Activated CD8-positive, alpha-beta T cell treated with anti-CD3 and anti-CD28 coated beads for 36 hours (primary cell): ENCODE measurements at regions not wholly inside any gene's neighbourhood (a gene's known extent, or its start where the extent isn't known, plus 50 kb on each side); places are given as distances from the start of the nearest gene placed in this dataset.

Experiments
- ATAC-seq: fragments of 200-7000 bp; cut with Tn5 transposase; one replicate; pipeline ENCODE4 v1.10.0; 2021; ENCODE audit warnings: mild to moderate bottlenecking, moderate library complexity
- CTCF ChIA-PET: fragments of 350-600 bp; sonication (Branson Sonifier 250); formaldehyde crosslinking; loops from one replicate; lab custom pipeline; 2021; ENCODE audit warnings: antibody characterized with exemption; lab: Charles Lee
- POLR2A ChIA-PET: fragments of 350-600 bp; sonication (Branson Sonifier 250); formaldehyde crosslinking; loops from one replicate; lab custom pipeline; 2021; ENCODE audit warnings: antibody characterized with exemption; lab: Charles Lee
- DNase-seq: peaks from one replicate; pipeline ENCODE4 v3.0.0-alpha.2; 2020
- H3K27ac Mint-ChIP-seq: one replicate; pipeline ENCODE4 v1.8.0; 2021; ENCODE audit warnings: mild to moderate bottlenecking, mixed read lengths
- H3K27me3 Mint-ChIP-seq: one replicate; pipeline ENCODE4 v1.8.0; 2021; ENCODE audit warnings: mixed read lengths
- H3K36me3 Mint-ChIP-seq: one replicate; pipeline ENCODE4 v1.8.0; 2021; ENCODE audit warnings: low read depth, mixed read lengths
- H3K4me1 Mint-ChIP-seq: one replicate; pipeline ENCODE4 v1.8.0; 2021; ENCODE audit warnings: low read depth, mixed read lengths
- H3K4me3 Mint-ChIP-seq: one replicate; pipeline ENCODE4 v1.8.0; 2021; ENCODE audit warnings: mild to moderate bottlenecking, moderate library complexity, mixed read lengths
- H3K9me3 Mint-ChIP-seq: one replicate; pipeline ENCODE4 v1.8.0; 2021; ENCODE audit warnings: mixed read lengths
- CTCF ChIP-seq: fragments of 200-600 bp; IDR thresholded peaks from one replicate; pipeline ENCODE4 v1.8.0; 2022; ENCODE audit warnings: antibody characterized with exemption, mild to moderate bottlenecking
- intact Hi-C: fragments of 100-400 bp; cut with micrococcal nuclease; formaldehyde crosslinking; loops from one replicate; pipeline ENCODE4 v1.10.0; 2022

- Mint-ChIP-seq H3K27me3 (no peaks in the 10 kb centered on the region), H3K4me1 (no peaks in the 10 kb centered on the region), H3K4me3 (no peak overlapping the region), H3K27ac (no peak overlapping the region), H3K36me3 (no peaks in the 10 kb centered on the region), H3K9me3 (peaks cover 10% of the 10 kb centered on the region)
- intact Hi-C loops: no loop called here
- DNase-seq (no peak), ATAC-seq (no peak)
- TF ChIP-seq CTCF: no peak
- POLR2A ChIA-PET: no interaction called here
- CTCF ChIA-PET: no interaction called here
Observed at GRCh38 chr14:83120187-83120586, 1586.5 kb upstream of the SEL1L start.

- intact Hi-C loops: no loop called here
- Mint-ChIP-seq H3K27me3 (no peaks in the 10 kb centered on the region), H3K27ac (no peak overlapping the region), H3K9me3 (peaks cover 11% of the 10 kb centered on the region), H3K36me3 (no peaks in the 10 kb centered on the region), H3K4me1 (no peaks in the 10 kb centered on the region), H3K4me3 (no peak overlapping the region)
- DNase-seq (no peak), ATAC-seq (no peak)
- POLR2A ChIA-PET: interaction anchor here (0.6 kb wide), 1 partner anchor 178 kb away, joined by 5 read pairs; no protein-coding TSS in a partner anchor
- TF ChIP-seq CTCF: no peak
- CTCF ChIA-PET: no interaction called here
Observed at GRCh38 chr14:83126076-83126475, 1592.4 kb upstream of the SEL1L start.

DNA sequence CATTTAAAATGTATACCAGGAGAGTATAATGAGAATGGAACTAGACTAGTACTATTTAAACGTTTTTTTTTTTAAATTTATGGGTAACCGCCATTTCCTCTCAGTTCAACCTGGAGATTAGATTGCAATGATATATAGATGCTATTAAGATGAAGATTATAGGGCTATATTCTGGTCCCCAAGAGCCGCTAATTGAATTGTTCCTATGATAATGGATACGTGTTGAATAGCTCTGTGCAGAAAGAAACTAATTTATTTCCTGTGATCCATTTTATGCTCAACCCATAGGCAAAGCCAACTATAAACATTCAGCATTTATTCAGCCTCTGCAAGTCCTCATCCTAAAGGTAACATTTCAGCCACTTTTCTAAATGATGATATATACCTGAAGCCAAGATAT, 1595.1 kb upstream of the SEL1L start:
- H3K36me3 Mint-ChIP-seq: no peaks in the 10 kb centered on the region
- ChIA-PET CTCF (no interaction called here), POLR2A (no interaction called here)
- intact Hi-C loops: no loop called here
- H3K4me3 Mint-ChIP-seq: no peak overlapping the region
- ATAC-seq: no peak
- no peak for DNase-seq
- no peak overlapping the region for H3K27ac Mint-ChIP-seq
- no peak for TF ChIP-seq CTCF
- no peaks in the 10 kb centered on the region for H3K27me3 Mint-ChIP-seq
- peaks cover 4% of the 10 kb centered on the region for H3K9me3 Mint-ChIP-seq
- H3K4me1 Mint-ChIP-seq: no peaks in the 10 kb centered on the region

DNA sequence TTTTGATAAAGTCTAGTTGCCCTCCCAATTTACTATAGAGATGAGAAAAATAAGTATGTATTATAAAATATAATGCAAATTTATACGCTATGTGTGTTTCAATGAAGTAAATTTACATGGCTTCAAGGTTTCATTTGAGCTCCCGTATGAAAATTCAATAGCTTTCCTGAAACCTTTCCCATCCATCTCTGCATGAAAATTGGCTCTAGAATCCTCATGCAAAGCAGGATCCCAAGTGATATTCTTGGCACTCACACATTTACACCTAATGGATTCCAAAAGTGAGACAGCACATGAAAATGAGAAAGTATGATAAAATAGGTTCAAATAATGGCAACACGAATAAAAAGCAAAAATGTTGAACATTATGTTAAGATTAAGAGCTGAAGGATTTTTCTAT, 1595.8 kb upstream of the SEL1L start:
- H3K27ac Mint-ChIP-seq: no peak overlapping the region
- ChIA-PET POLR2A (no interaction called here), CTCF (no interaction called here)
- intact Hi-C loops: no loop called here
- no peak for ATAC-seq
- H3K4me1 Mint-ChIP-seq: no peaks in the 10 kb centered on the region
- no peak overlapping the region for H3K4me3 Mint-ChIP-seq
- no peaks in the 10 kb centered on the region for H3K36me3 Mint-ChIP-seq
- no peak for DNase-seq
- TF ChIP-seq CTCF: no peak
- peaks cover 7% of the 10 kb centered on the region for H3K9me3 Mint-ChIP-seq
- no peaks in the 10 kb centered on the region for H3K27me3 Mint-ChIP-seq

- POLR2A ChIA-PET: no interaction called here
- no peak for TF ChIP-seq CTCF
- Mint-ChIP-seq H3K27ac (no peak overlapping the region), H3K36me3 (no peaks in the 10 kb centered on the region), H3K9me3 (peaks cover 11% of the 10 kb centered on the region), H3K4me1 (no peaks in the 10 kb centered on the region), H3K27me3 (no peaks in the 10 kb centered on the region), H3K4me3 (no peak overlapping the region)
- intact Hi-C loops: no loop called here
- no peak for ATAC-seq
- no peak for DNase-seq
- CTCF ChIA-PET: no interaction called here
Observed at GRCh38 chr14:83133981-83134645, 1600.5 kb upstream of the SEL1L start.
